HepG2 (cell line): ENCODE measurements at regions not wholly inside any gene's neighbourhood (a gene's known extent, or its start where the extent isn't known, plus 50 kb on each side); places are given as distances from the start of the nearest gene placed in this dataset.
A peak's percentile ranks its signal among the peaks of the same experiment; 100 is the strongest.

ENCODE experiments used
- ATAC-seq: fragments of 200-7000 bp; cut with Tn5 transposase; 3 replicates; pipeline ENCODE4 v1.9.1; 2020; ENCODE audit warnings: mild to moderate bottlenecking, moderate library complexity
- BruUV-seq: library from RNA; stranded (reverse); fragments of 400-500 nt; replicated peaks from 2 replicates; lab custom pipeline; 2021; lab: Mats Ljungman, UMichigan
- CTCF ChIA-PET: fragments of 300-600 bp; formaldehyde crosslinking; extraction: SDS; loops from one replicate; lab custom pipeline; 2021; ENCODE audit warnings: low total read pairs, inconsistent platforms, low intra/inter-chr PET ratio; lab: Yijun Ruan, JAX
- POLR2A ChIA-PET: fragments of 350-600 bp; sonication (Branson Sonifier 250); formaldehyde crosslinking; loops from one replicate; lab custom pipeline; 2020; ENCODE audit warnings: antibody characterized with exemption, inconsistent platforms; lab: Yijun Ruan, JAX
- DNase-seq: peaks from one replicate; pipeline ENCODE4 v3.0.0-alpha.2; 2015; ENCODE audit warnings: low spot score
- FAIRE-seq: peaks from 3 replicates; lab custom pipeline; 2011; peaks lifted over from hg19 to GRCh38; lab: Jason Lieb, UNC
- H2AFZ ChIP-seq: one replicate; pipeline ENCODE4 v1.6.1; 2011; ENCODE audit warnings: low read length, inconsistent platforms
- H3K27ac ChIP-seq: fragments of 300-600 bp; 3 replicates; pipeline ENCODE4 v1.8.0; 2011; ENCODE audit warnings: mixed run types, mild to moderate bottlenecking, mixed read lengths, low read length, inconsistent platforms; ENCODE audit not compliant: insufficient read depth; ENCODE audit errors: extremely low read length
- H3K27me3 ChIP-seq, 2 experiments: fragments of 200-600 bp in 1 of 2; 2 replicates in 1 of 2; 3 replicates in 1 of 2; pipeline versions ENCODE4 v1.6.0 to v1.8.0; 2011; ENCODE audit warnings: low read length in 2 of 2, mild to moderate bottlenecking in 2 of 2, moderate library complexity in 2 of 2, inconsistent platforms in 1 of 2; ENCODE audit not compliant: insufficient read depth in 2 of 2, control insufficient read depth in 1 of 2
- H3K36me3 ChIP-seq, 2 experiments: fragments of 200-600 bp in 1 of 2; replicated peaks in 1 of 2; 2 replicates in 1 of 2; 3 replicates in 1 of 2; pipeline versions ENCODE4 v1.5.1 to v1.8.0; 2011; ENCODE audit warnings: low read length in 2 of 2, inconsistent platforms in 1 of 2; ENCODE audit not compliant: insufficient read depth in 2 of 2, control insufficient read depth in 1 of 2
- H3K4me1 ChIP-seq: 2 replicates; pipeline ENCODE4 v1.5.1; 2012; ENCODE audit warnings: low read length, inconsistent platforms; ENCODE audit not compliant: insufficient read depth
- H3K4me2 ChIP-seq: 2 replicates; pipeline ENCODE4 v1.6.0; 2011; ENCODE audit warnings: low read depth, low read length, inconsistent platforms
- H3K4me3 ChIP-seq, 3 experiments: fragments of 200-600 bp in 1 of 3; sonication (generic), shearing (Covaris generic) in 1 of 3; replicated peaks in 1 of 3; 2 replicates each; pipeline ENCODE4 v1.5.1; 2011 to 2016; ENCODE audit warnings: low read length in 3 of 3, inconsistent platforms in 2 of 3, low read depth in 2 of 3, mild to moderate bottlenecking in 2 of 3, control low read depth in 1 of 3, mixed read lengths in 1 of 3; ENCODE audit not compliant: insufficient read depth in 1 of 3
- H3K79me2 ChIP-seq: one replicate; pipeline ENCODE4 v1.6.1; 2011; ENCODE audit warnings: low read length, inconsistent platforms; ENCODE audit not compliant: insufficient read depth
- H3K9ac ChIP-seq: 2 replicates; pipeline ENCODE4 v1.6.0; 2011; ENCODE audit warnings: mild to moderate bottlenecking, low read depth, low read length, inconsistent platforms; ENCODE audit not compliant: insufficient read depth
- H3K9me3 ChIP-seq: 2 replicates; pipeline ENCODE4 v1.5.1; 2012; ENCODE audit warnings: mild to moderate bottlenecking, low read length
- H4K20me1 ChIP-seq: 2 replicates; pipeline ENCODE4 v1.6.0; 2011; ENCODE audit warnings: inconsistent platforms, mild to moderate bottlenecking, low read length, moderate library complexity; ENCODE audit not compliant: insufficient read depth
- BRF2 ChIP-seq: sonication (generic); formaldehyde crosslinking; IDR thresholded peaks from 2 replicates; pipeline ENCODE4 v1.8.1; 2022; ENCODE audit warnings: mild to moderate bottlenecking, missing genetic modification reagents
- ESRRA ChIP-seq: sonication (generic); formaldehyde crosslinking; IDR thresholded peaks from 2 replicates; pipeline ENCODE4 v1.5.1; 2020; ENCODE audit warnings: mild to moderate bottlenecking, low read depth, missing genetic modification reagents
- ETV6 ChIP-seq: sonication (generic); formaldehyde crosslinking; conservative IDR thresholded peaks from 2 replicates; pipeline ENCODE4 v1.4.0; 2020; ENCODE audit warnings: missing genetic modification reagents
- MIXL1 ChIP-seq: IDR thresholded peaks from 2 replicates; pipeline ENCODE4 v1.6.1; 2016
- SKI ChIP-seq: fragments of 450-650 bp; IDR thresholded peaks from one replicate; pipeline ENCODE4 v1.6.1; 2018; ENCODE audit warnings: mild to moderate bottlenecking; ENCODE audit not compliant: partially characterized antibody
- XBP1 ChIP-seq: sonication (generic); formaldehyde crosslinking; IDR thresholded peaks from 2 replicates; pipeline ENCODE4 v1.5.0; 2020; ENCODE audit warnings: missing genetic modification reagents
- ZKSCAN1 ChIP-seq: fragments of 150-350 bp; IDR thresholded peaks from 2 replicates; pipeline ENCODE4 v1.6.1; 2014; ENCODE audit warnings: low read length
- ZNF274 ChIP-seq: sonication (generic); formaldehyde crosslinking; IDR thresholded peaks from 2 replicates; pipeline ENCODE4 v1.5.1; 2020; ENCODE audit warnings: mild to moderate bottlenecking, missing genetic modification reagents
- ZNF282 ChIP-seq: fragments of 450-650 bp; IDR thresholded peaks from 2 replicates; pipeline ENCODE4 v1.6.1; 2018; ENCODE audit not compliant: partially characterized antibody
- ZNF512 ChIP-seq: sonication (generic); formaldehyde crosslinking; IDR thresholded peaks from 2 replicates; pipeline ENCODE4 v1.4.0; 2020; ENCODE audit warnings: mild to moderate bottlenecking, missing genetic modification reagents
- ZNF616 ChIP-seq: sonication (generic); formaldehyde crosslinking; IDR thresholded peaks from 2 replicates; pipeline ENCODE4 v1.5.0; 2020; ENCODE audit warnings: low read depth, mild to moderate bottlenecking, missing genetic modification reagents
- WGBS: methylation state at CpG from one replicate; pipeline ENCODE4 v1.1.6; 2017; ENCODE audit warnings: low lambda C conversion rate; 5-methylcytosine and 5-hydroxymethylcytosine counted together
- in situ Hi-C: cut with HindIII; loops from 2 replicates; pipeline ENCODE4 v1.10.0; 2017; ENCODE audit warnings: low pct_unique_long_range_greater_than_20kb; ENCODE audit not compliant: extremely low pct_ligation_motif_present
- intact Hi-C: fragments of 100-400 bp; cut with micrococcal nuclease; formaldehyde crosslinking; loops from one replicate; pipeline ENCODE4 v1.10.0; 2022; ENCODE audit not compliant: unreplicated experiment
- TF ChIP-seq, protein P1 (sequence below): IDR thresholded peaks from 2 replicates; pipeline ENCODE4 v1.6.1; 2018; ENCODE audit warnings: missing genetic modification reagents, mild to moderate bottlenecking, missing compliant biosample characterization

GRCh38 chr2:15874321-15874720, 66.0 kb upstream of the MYCN start:
- Histone ChIP-seq H3K4me1 (peaks cover 7% of the 10 kb centered on the region; the same call in 1 of the 2 replicates), H3K36me3 (no peaks in the 10 kb centered on the region), H2AFZ (no peak overlapping the region), H3K4me3 (no peak overlapping the region), H3K4me2 (no peak overlapping the region), H3K27me3 (0 out of 5 replicates have a peak, but pooled peaks cover 0 to 3% of the 10 kb centered on the region in 2 experiments), H3K27ac (no peak overlapping the region), H3K9me3 (no peaks in the 10 kb centered on the region), H3K79me2 (no peaks in the 10 kb centered on the region), H3K9ac (no peak overlapping the region), H4K20me1 (no peaks in the 10 kb centered on the region)
- 24% methylated on average over 3 of the region's 3 CpGs for WGBS
- ATAC-seq (peak; percentile 57), FAIRE-seq (no peak), DNase-seq (no peak)
- TF ChIP-seq ETV6 (CRISPR knock-in tag) (no peak), MIXL1 (CRISPR knock-in tag) (no peak), ZNF282 (no peak), XBP1 (no peak), ZNF274 (no peak), ESRRA (CRISPR knock-in tag) (no peak), SKI (no peak), ZKSCAN1 (no peak), BRF2 (no peak), ZNF512 (no peak), ZNF616 (CRISPR knock-in tag) (no peak)
- TF ChIP-seq, protein P1, sequence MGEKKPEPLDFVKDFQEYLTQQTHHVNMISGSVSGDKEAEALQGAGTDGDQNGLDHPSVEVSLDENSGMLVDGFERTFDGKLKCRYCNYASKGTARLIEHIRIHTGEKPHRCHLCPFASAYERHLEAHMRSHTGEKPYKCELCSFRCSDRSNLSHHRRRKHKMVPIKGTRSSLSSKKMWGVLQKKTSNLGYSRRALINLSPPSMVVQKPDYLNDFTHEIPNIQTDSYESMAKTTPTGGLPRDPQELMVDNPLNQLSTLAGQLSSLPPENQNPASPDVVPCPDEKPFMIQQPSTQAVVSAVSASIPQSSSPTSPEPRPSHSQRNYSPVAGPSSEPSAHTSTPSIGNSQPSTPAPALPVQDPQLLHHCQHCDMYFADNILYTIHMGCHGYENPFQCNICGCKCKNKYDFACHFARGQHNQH (CRISPR knock-in tag) = no peak
- ChIA-PET CTCF (no interaction called here), POLR2A (no interaction called here)
- in situ Hi-C loops = no loop called here
- BruUV-seq = no TSS peak
- intact Hi-C loops = no loop called here
